T-helper 17 cell (primary cell): ENCODE measurements at regions not wholly inside any gene's neighbourhood (a gene's known extent, or its start where the extent isn't known, plus 50 kb on each side); places are given as distances from the start of the nearest gene placed in this dataset.

Source experiments
- ATAC-seq: fragments of 150-1000 bp; cut with Tn5 transposase; 2 replicates; pipeline ENCODE4 v1.10.0; 2021; ENCODE audit warnings: mild to moderate bottlenecking, moderate library complexity
- DNase-seq, 3 donors: peaks; one replicate each; pipeline versions ENCODE4 v3.0.0 to v3.0.0-alpha.2; 2020 to 2021
- H3K9me3 ChIP-seq: one replicate; pipeline ENCODE4 v1.7.0; 2013; ENCODE audit warnings: low read length, mild to moderate bottlenecking; ENCODE audit not compliant: control insufficient read depth, poor library complexity, severe bottlenecking
- H3K27ac Mint-ChIP-seq: one replicate; pipeline ENCODE4 v1.8.0; 2022; ENCODE audit warnings: mild to moderate bottlenecking, moderate library complexity, mixed read lengths
- H3K27me3 Mint-ChIP-seq: one replicate; pipeline ENCODE4 v1.8.0; 2022; ENCODE audit warnings: mixed read lengths
- H3K36me3 Mint-ChIP-seq: one replicate; pipeline ENCODE4 v1.8.0; 2022; ENCODE audit warnings: low read depth, mixed read lengths
- H3K4me1 Mint-ChIP-seq: one replicate; pipeline ENCODE4 v1.8.0; 2022; ENCODE audit warnings: mild to moderate bottlenecking, mixed read lengths
- H3K4me3 Mint-ChIP-seq: one replicate; pipeline ENCODE4 v1.8.0; 2022; ENCODE audit warnings: mild to moderate bottlenecking, moderate library complexity, mixed read lengths

DNA sequence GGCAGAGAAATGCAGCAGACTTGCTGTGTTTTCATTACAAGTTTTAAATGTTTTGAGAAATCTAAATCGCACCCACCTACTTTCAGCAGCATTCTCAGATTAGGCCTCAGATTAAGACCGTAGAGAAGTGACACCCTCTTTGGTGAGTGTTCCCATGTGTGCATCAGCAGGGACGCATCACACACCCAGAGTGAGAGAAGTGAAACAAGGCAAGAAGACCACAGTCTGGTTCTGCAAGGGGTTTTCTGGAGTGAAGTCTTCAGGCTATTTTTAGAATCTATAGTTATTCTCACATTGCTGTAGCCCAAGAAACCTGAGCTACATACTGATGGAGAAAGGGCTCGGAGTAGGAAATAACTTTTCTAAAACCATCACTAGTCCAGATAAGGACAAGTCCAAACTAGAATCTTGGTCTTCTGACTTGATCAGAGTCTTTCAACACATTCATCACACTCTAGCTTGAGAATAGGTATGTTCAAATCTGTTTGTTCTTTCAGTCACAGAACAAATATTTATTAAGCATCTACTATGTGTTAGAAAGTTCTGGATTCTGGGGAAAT lies 1216.6 kb upstream of the PIK3C3 start:
- no peak for ATAC-seq
- Mint-ChIP-seq H3K27me3 (no peaks in the 10 kb centered on the region), H3K4me1 (no peaks in the 10 kb centered on the region), H3K4me3 (no peak overlapping the region), H3K36me3 (no peaks in the 10 kb centered on the region), H3K27ac (no peak overlapping the region)
- H3K9me3 ChIP-seq: no peaks in the 10 kb centered on the region
- DNase-seq: no peak

DNA sequence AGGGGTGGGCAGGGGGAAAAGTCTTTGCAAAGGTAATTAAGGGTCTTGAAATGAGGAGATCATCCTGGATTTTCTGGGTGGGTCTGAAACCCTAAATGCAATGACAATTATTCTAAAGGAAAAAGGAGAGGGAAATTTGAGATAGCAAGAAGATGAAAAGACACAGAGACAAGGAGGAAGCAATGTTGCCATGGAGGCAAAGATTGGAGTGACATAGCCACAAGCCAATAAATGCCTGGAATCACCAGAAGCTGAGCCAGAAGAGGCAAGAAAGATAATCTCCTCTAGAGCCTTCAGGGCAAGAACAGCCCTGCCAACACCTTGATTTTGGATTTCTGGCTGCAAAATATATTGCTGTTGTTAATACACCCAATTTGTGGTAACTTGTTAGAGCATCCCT lies 1246.3 kb upstream of the PIK3C3 start:
- no peaks in the 10 kb centered on the region for H3K4me1 Mint-ChIP-seq
- H3K9me3 ChIP-seq: no peaks in the 10 kb centered on the region
- no peaks in the 10 kb centered on the region for H3K36me3 Mint-ChIP-seq
- no peaks in the 10 kb centered on the region for H3K27me3 Mint-ChIP-seq
- no peak overlapping the region for H3K27ac Mint-ChIP-seq
- DNase-seq (no peak), ATAC-seq (no peak)
- H3K4me3 Mint-ChIP-seq: no peak overlapping the region

DNA sequence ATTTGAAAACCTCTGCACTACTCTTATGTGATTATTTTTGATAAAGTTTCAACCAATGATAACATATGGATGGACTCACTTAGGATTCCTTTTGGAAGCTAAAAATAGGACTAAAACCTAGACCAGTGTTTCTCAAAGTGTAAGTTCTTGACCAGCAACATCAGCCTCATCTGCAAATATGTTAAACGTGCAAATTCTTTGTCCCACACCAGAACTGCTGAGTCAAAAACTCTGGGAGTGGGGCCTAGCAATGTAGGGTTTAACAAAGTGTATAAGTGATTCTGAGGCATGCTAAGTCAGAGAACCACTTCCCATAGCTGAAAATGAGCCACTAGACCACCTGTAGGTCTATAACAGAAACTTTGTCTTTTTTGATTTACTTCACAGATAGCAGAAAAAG lies 1247.2 kb upstream of the PIK3C3 start:
- Mint-ChIP-seq H3K4me3 (no peak overlapping the region), H3K27ac (no peak overlapping the region), H3K36me3 (no peaks in the 10 kb centered on the region), H3K27me3 (no peaks in the 10 kb centered on the region), H3K4me1 (no peaks in the 10 kb centered on the region)
- DNase-seq (no peak), ATAC-seq (no peak)
- H3K9me3 ChIP-seq: no peaks in the 10 kb centered on the region

DNA sequence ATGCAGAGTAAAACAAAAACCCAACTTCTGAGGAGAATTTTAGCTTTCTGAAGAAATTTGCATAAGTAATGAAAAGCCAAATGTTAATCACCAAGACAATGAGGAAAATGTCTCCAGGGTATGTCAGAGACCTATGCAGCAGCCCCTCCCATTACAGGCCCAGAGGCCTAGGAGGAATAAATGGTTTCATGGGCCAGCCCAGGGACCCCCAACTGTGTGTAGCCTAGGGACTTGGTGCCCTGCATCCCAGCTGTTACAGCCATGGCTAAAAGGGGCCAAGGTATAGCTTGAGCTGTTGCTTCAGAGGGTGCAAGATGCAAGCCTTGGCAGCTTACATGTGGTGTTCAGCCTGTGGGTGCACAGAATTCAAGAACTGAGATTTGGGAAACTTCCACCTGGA lies 1256.9 kb upstream of the PIK3C3 start:
- no peaks in the 10 kb centered on the region for H3K4me1 Mint-ChIP-seq
- no peak overlapping the region for H3K27ac Mint-ChIP-seq
- H3K4me3 Mint-ChIP-seq: no peak overlapping the region
- no peak for ATAC-seq
- H3K27me3 Mint-ChIP-seq: no peaks in the 10 kb centered on the region
- no peak for DNase-seq
- no peaks in the 10 kb centered on the region for H3K36me3 Mint-ChIP-seq
- H3K9me3 ChIP-seq: no peaks in the 10 kb centered on the region

DNA sequence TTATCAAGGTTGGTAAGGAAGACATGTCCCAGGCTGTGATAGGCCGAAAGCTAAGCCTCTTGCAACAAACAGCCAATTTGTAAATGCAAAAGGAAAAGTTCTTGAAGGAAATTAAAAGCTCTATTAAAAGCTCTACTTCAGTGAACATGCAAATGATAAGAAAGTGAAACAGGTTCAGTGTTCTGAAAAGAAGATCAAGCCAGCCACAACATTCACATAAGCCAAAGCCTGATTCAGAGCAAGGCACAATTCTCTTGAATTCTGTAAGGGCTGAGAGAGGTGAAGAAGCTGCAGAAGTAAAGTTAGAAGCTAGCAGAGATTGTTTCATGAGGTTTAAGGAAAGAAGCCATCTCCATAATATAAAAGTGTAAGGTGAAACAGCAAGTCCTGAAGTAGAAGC lies 1259.5 kb upstream of the PIK3C3 start:
- H3K9me3 ChIP-seq: no peaks in the 10 kb centered on the region
- no peak for DNase-seq
- H3K27me3 Mint-ChIP-seq: no peaks in the 10 kb centered on the region
- H3K36me3 Mint-ChIP-seq: no peaks in the 10 kb centered on the region
- H3K27ac Mint-ChIP-seq: no peak overlapping the region
- no peaks in the 10 kb centered on the region for H3K4me1 Mint-ChIP-seq
- H3K4me3 Mint-ChIP-seq: no peak overlapping the region
- ATAC-seq: no peak

DNA sequence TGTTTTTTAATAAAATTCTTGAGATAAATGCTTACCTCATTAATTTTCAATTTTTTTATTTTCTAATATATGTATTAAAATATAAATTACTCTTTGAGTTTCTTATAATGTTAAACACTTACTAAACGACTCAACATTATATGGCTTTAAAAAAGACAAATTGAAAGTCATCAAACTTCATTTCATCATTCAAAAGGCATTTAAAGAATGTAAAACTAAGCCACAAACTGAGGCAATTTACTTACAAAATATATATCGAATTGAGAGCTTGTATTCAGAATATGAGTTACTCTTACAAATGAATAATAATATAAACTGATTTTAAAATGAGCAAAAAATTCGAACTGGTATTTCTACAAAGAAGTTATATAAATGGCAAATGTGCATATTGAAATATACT lies 1262.2 kb upstream of the PIK3C3 start:
- H3K27ac Mint-ChIP-seq: no peak overlapping the region
- no peak overlapping the region for H3K4me3 Mint-ChIP-seq
- no peak for DNase-seq
- no peaks in the 10 kb centered on the region for H3K36me3 Mint-ChIP-seq
- no peaks in the 10 kb centered on the region for H3K9me3 ChIP-seq
- ATAC-seq: no peak
- H3K27me3 Mint-ChIP-seq: no peaks in the 10 kb centered on the region
- no peaks in the 10 kb centered on the region for H3K4me1 Mint-ChIP-seq

DNA sequence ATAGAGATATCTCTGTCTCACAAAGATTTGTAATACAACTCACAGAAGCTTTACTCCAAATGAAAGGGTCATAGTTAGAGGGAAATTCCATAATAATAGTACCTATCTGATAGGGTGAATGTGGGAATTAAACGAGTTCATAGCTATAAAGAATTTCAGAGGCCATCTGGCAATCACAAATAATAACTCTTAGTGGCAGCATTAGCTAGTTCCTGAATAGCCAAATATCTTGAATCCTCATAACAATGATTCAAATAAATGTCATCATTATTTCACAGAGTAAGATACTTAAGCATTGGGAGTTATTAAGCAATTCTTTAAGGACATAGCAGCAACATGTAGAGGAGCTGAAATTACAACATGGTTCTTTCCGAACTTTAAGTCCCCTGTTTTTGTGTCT lies 1265.0 kb upstream of the PIK3C3 start:
- Mint-ChIP-seq H3K27ac (no peak overlapping the region), H3K36me3 (no peaks in the 10 kb centered on the region), H3K4me1 (no peaks in the 10 kb centered on the region), H3K27me3 (no peaks in the 10 kb centered on the region), H3K4me3 (no peak overlapping the region)
- ATAC-seq: no peak
- no peak for DNase-seq
- no peaks in the 10 kb centered on the region for H3K9me3 ChIP-seq

DNA sequence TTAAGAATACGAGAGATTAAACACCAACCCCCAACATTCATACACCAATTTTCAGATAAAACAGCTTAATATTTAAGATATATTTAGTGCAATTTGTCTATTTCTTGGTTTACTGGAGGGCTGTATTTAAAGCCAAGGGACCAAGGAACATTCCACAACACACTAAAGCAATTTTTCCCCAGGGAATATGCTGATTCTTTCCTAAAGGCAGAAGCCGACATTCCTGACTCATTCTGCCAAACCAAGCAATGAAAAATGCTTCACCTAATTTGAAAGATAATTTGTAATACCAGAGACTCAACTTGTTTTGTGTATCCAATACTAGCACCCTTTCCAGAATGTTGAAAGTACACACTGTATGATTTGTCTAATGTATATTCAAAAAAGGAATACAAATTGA lies 1267.6 kb upstream of the PIK3C3 start:
- H3K9me3 ChIP-seq: no peaks in the 10 kb centered on the region
- no peaks in the 10 kb centered on the region for H3K4me1 Mint-ChIP-seq
- H3K36me3 Mint-ChIP-seq: no peaks in the 10 kb centered on the region
- ATAC-seq (no peak), DNase-seq (no peak)
- H3K27me3 Mint-ChIP-seq: no peaks in the 10 kb centered on the region
- H3K27ac Mint-ChIP-seq: no peak overlapping the region
- no peak overlapping the region for H3K4me3 Mint-ChIP-seq

DNA sequence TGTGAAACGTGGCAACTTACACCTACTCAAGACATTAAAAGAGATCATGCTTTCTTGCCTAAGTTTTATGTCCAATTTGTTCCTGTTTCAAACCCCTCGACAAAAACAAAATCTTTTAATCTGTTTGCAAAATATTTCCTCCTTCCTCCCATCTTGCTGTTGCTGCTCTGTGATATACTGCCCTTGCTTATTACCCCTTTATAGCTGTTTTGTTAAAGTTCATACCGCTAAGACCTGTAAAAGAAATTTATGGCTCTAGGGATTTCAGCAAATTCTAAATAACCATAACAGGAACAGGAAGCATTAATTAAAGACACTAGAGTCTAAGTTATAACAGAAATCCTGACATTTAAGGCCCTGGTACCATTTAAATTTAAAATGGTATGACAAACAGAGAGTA lies 1268.2 kb upstream of the PIK3C3 start:
- H3K27ac Mint-ChIP-seq: no peak overlapping the region
- no peak overlapping the region for H3K4me3 Mint-ChIP-seq
- H3K36me3 Mint-ChIP-seq: no peaks in the 10 kb centered on the region
- ATAC-seq (no peak), DNase-seq (no peak)
- no peaks in the 10 kb centered on the region for H3K27me3 Mint-ChIP-seq
- no peaks in the 10 kb centered on the region for H3K4me1 Mint-ChIP-seq
- no peaks in the 10 kb centered on the region for H3K9me3 ChIP-seq

DNA sequence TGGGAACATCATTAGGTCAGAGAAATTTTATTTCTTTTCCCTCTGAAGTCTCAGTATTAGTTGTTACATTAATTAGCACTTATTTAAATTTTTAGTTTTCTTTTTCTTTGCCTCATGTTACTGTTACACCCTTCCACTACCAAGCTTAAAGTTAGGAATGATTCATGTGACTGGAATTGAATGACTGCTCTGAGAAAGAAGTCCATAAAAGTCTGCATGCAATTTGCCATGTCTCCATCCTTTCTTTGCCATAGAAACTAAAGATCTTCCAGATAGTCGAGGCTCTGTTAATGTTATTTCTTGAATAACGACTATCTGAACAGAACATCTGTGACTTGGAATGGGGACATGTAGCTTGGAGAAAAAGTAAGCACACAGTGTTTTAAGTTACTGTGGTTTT lies 1269.8 kb upstream of the PIK3C3 start:
- no peak for DNase-seq
- H3K36me3 Mint-ChIP-seq: no peaks in the 10 kb centered on the region
- no peaks in the 10 kb centered on the region for H3K9me3 ChIP-seq
- no peaks in the 10 kb centered on the region for H3K4me1 Mint-ChIP-seq
- no peaks in the 10 kb centered on the region for H3K27me3 Mint-ChIP-seq
- no peak overlapping the region for H3K4me3 Mint-ChIP-seq
- ATAC-seq: no peak
- H3K27ac Mint-ChIP-seq: no peak overlapping the region

DNA sequence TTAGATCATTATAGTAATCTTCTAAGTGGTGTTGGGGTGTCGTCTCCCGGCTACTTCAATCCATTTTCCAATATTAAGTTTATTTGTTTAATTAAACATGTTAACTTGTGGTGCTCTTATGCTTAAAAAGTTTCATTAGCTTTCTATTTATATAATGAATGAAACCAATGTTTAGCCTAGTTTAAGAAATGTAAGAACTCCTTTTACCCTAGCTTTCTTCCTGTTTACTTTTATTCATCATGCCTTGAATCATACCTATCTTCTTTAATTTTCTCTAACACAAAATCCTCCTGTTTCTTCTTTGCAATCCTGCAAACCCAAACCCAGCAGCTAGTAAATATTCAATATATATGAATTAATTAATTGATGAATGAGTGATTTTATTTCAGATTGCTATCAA lies 1276.7 kb upstream of the PIK3C3 start:
- ATAC-seq (no peak), DNase-seq (no peak)
- no peaks in the 10 kb centered on the region for H3K9me3 ChIP-seq
- no peak overlapping the region for H3K27ac Mint-ChIP-seq
- no peaks in the 10 kb centered on the region for H3K4me1 Mint-ChIP-seq
- H3K36me3 Mint-ChIP-seq: no peaks in the 10 kb centered on the region
- no peaks in the 10 kb centered on the region for H3K27me3 Mint-ChIP-seq
- H3K4me3 Mint-ChIP-seq: no peak overlapping the region

DNA sequence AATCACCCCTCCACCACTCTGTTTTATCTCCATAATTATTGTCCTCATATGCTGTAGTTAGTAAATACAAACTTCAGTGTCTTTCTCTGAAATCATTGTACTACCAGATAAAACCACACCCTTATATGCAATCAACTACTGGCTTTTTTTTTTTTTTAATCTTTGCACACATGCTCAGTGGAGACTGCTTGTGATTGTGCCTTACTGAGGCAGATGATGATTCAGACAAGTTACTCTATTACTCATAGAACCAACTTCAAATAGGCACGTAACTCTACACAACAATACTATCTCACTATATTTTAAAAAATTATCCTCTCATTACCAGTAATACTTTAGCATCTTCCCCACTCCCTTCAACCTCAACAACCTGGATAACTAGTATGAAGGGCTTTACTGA lies 1278.4 kb upstream of the PIK3C3 start:
- peaks cover 4% of the 10 kb centered on the region for H3K9me3 ChIP-seq
- Mint-ChIP-seq H3K36me3 (no peaks in the 10 kb centered on the region), H3K4me3 (no peak overlapping the region), H3K27me3 (no peaks in the 10 kb centered on the region), H3K27ac (no peak overlapping the region), H3K4me1 (no peaks in the 10 kb centered on the region)
- DNase-seq (no peak), ATAC-seq (no peak)

DNA sequence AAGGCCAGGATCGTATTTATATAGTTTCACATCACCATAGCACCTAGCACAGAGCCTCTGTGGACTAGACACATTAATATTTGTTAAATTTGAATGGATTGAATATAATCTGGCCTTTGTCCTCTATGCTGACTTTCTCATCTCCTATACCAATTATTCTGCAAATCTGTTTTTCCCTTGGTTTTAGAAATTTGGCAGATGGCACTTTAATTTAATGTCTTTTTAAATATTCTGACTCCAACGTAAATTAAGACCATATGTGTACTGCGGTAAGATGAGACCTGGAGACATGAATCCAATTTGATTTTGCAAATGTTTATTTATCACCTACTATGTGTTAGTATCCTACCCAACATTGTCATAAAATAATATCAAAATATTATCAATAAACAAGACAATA lies 1281.9 kb upstream of the PIK3C3 start:
- Mint-ChIP-seq H3K27ac (no peak overlapping the region), H3K27me3 (no peaks in the 10 kb centered on the region), H3K4me3 (no peak overlapping the region), H3K4me1 (no peaks in the 10 kb centered on the region), H3K36me3 (no peaks in the 10 kb centered on the region)
- DNase-seq (no peak), ATAC-seq (no peak)
- peaks cover 6% of the 10 kb centered on the region for H3K9me3 ChIP-seq

DNA sequence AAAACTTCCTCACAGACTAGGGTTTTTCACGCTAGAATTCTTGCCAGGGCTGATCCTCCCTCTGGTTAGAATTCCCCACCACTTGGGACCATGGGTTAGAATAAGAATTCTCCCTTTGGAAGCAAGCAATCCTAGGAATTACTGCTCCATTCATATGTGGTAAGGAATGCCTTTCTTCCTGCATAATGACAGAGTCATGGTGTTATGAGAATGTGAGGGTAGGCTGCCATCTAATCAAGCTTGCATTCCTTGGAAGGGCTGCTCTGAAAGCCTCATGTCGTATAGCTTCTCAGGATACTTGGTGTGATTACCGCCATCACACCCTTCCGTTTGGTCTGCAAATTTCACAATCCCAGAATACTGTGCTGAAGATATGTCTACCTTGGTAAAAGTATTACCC lies 1282.4 kb upstream of the PIK3C3 start:
- no peak for ATAC-seq
- Mint-ChIP-seq H3K36me3 (no peaks in the 10 kb centered on the region), H3K27me3 (no peaks in the 10 kb centered on the region), H3K4me3 (no peak overlapping the region), H3K27ac (no peak overlapping the region), H3K4me1 (no peaks in the 10 kb centered on the region)
- peaks cover 6% of the 10 kb centered on the region for H3K9me3 ChIP-seq
- DNase-seq: no peak
